ENCODE measurements at regions not wholly inside any gene's neighbourhood (a gene's known extent, or its start where the extent isn't known, plus 50 kb on each side); places are given as distances from the start of the nearest gene placed in this dataset.
"Not testable (repeated sequence)": the region's sequence is repeated elsewhere in the genome, so short reads cannot be mapped to it uniquely, and the experiment has no call there.

GRCh38 chr17:43315369-43315768, 81.6 kb upstream of the RNU2-1 start:
- DNase-seq, result no peak

DNA sequence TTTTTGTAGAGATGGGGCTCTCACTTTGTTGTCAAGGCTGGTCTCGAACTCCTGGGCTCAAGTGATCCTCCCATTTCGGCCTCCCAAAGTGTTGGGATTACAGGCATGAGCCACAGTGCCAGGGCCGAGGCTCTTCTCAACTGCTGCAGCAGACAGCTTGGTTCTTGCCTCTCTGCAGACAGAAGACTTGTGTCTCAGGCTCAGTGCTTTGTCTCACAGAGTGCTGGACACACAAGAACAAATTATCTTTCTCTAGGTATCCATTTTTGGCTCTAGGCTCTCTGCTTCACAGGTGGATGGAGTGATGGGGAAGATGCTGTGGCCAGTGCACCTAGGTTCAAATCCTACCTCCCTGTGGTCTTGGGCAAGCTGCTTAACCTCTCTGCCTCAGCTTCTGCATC, 80.8 kb upstream of the RNU2-1 start:
- DNase-seq, result no peak

DNA sequence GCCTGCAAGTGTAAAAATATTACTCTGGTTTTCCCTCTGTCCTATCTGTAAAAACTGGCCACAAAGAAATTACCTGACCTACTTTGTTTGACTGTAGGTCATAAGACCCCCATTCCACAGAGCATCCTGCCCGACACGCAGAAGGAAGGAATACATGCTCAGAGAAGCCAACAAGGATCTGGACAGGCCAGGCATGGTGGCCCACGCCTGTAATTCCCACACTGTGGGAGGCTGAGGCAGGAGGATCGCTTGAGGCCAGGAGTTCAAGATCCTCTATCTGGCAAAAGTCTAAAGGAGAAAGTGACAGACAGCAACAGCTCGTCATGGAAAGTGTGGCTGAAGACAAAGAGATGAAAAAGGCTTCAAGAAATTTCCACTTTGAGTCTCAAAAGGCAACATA, 78.2 kb upstream of the RNU2-1 start:
- no peak for DNase-seq

DNA sequence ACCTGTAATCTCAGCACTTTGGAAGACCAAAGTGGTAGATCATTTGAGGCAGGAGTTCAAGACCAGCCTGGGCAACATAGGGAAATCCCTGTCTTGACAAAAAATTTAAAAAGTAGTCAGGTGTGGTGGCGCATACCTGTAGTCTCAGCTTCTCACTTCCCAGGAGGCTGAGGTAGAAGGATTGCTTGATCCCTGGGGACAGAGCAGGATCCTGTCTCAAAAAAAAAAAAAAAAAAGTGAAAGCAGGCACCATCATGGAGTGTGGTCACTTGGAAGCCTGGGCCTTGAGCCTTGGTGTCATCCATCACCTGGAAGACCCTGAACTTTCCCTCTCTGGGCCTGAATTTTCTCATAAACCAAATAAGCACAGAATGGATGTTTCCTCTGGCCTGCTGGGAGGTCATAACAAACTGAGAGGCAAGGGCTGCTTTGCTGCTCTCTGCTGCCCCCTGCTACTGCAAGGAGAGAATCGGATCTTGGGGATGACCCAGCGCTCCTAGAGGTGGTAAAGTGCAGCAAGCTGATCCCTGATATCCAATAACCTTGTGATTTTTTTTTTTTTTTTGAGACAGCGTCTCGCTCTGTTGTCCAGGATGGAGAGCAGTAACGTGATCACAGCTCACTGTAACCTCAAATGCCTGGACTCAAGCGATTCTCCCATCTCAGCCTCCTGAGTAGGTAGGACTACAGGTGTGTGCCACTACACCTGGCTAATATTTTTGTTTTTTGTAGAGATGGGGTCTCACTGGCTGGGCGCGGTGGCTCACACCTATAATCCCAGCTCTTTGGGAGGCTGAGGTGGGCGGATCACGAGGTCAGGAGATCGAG, 75.9 kb upstream of the RNU2-1 start:
- DNase-seq, result no peak

DNA sequence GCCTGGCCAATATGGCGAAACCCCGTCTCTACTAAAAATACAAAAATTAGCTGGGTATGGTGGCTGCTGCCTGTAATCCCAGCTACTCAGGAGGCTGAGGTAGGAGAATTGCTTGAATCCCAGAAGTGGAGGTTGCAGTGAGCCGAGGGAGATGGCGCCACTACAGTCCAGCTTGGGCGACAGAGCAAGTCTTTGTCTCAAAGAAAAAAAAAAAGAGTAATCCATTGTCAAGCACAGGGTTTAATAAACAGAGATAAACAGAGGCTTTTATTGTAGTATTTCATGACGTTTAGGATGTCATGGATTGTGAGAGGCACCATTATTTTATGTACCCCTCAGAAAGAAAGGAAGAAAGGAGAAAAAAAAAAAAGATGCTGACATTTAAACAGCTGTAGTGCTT, 75.2 kb upstream of the RNU2-1 start:
- DNase-seq, result no peak

DNA sequence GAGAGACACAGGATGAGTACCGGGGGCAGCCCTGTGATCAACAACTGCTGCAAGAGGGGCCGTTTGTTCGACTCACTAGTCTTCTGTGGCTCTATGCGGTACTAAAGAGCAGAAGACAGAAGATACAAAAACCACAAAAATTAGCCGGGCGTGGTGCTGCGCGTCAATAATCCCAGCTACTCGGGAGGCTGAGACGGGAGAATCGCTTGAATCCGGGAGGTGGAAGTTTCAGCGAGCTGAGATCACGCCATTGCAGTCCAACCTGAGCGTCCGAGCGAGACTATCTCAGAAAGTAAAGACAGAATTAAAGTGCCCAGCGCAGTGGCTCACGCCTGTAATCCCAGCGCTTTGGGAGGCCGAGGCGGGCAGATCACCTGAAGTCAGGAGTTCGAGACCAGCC, 71.0 kb upstream of the RNU2-1 start:
- DNase-seq, result not testable (repeated sequence)

GRCh38 chr17:43303049-43303448, 69.3 kb upstream of the RNU2-1 start:
- DNase-seq, result not testable (repeated sequence)

- not testable (repeated sequence) for DNase-seq
Observed at GRCh38 chr17:43299300-43300076, 65.7 kb upstream of the RNU2-1 start.

DNA sequence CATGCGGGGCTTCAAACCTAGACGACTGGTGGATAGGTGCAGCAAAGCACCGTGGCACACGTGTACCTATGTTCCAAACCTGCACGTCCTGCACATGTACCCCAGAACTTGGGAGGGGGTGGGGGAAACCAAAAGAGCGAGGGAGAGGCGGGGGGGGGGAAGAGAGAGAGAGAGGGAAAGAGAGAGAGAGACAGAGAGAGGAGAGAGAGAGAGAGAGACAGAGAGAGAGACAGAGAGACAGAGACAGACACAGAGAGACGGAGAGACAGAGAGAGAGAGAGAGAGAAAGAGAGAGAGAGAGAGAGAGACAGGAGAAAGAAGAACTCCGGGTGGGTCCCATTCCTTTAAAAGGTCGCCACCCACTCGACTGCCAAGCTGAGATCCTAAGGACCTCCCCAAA, 55.9 kb upstream of the RNU2-1 start:
- DNase-seq, result not testable (repeated sequence)

GRCh38 chr17:43283606-43284005, 49.8 kb upstream of the RNU2-1 start:
- DNase-seq, result not testable (repeated sequence)
